GM23248 (cell line): ENCODE measurements at regions not wholly inside any gene's neighbourhood (a gene's known extent, or its start where the extent isn't known, plus 50 kb on each side); places are given as distances from the start of the nearest gene placed in this dataset.

Source experiments
- DNase-seq: peaks from one replicate; pipeline ENCODE4 v3.0.0-alpha.2; 2015
- H2AFZ ChIP-seq: fragments of 200-600 bp; sonication (generic); 2 replicates; pipeline ENCODE4 v1.6.1; 2016; ENCODE audit warnings: antibody characterized with exemption
- H3F3A ChIP-seq: fragments of 200-600 bp; sonication (generic); 2 replicates; pipeline ENCODE4 v1.6.1; 2016; ENCODE audit warnings: mild to moderate bottlenecking, antibody characterized with exemption, mixed run types; ENCODE audit not compliant: insufficient read depth
- H3K27ac ChIP-seq: fragments of 200-600 bp; sonication (generic); 2 replicates; pipeline ENCODE4 v1.5.1; 2016; ENCODE audit warnings: mild to moderate bottlenecking
- H3K27me3 ChIP-seq: fragments of 200-600 bp; sonication (generic); replicated peaks from 2 replicates; pipeline ENCODE4 v1.6.1; 2016; ENCODE audit warnings: mild to moderate bottlenecking; ENCODE audit not compliant: insufficient read depth
- H3K36me3 ChIP-seq: fragments of 200-600 bp; sonication (generic); 2 replicates; pipeline ENCODE4 v1.6.1; 2016; ENCODE audit warnings: low read depth, mild to moderate bottlenecking
- H3K4me1 ChIP-seq: fragments of 200-600 bp; sonication (generic); 2 replicates; pipeline ENCODE4 v1.6.1; 2016; ENCODE audit warnings: mild to moderate bottlenecking; ENCODE audit not compliant: insufficient read depth
- H3K4me2 ChIP-seq: fragments of 200-600 bp; sonication (generic); one replicate; pipeline ENCODE4 v1.6.1; 2016; ENCODE audit warnings: mild to moderate bottlenecking; ENCODE audit not compliant: unreplicated experiment
- H3K4me3 ChIP-seq: fragments of 200-600 bp; sonication (generic); 2 replicates; pipeline ENCODE4 v1.5.1; 2016; ENCODE audit warnings: mild to moderate bottlenecking
- H3K79me2 ChIP-seq: fragments of 200-600 bp; sonication (generic); 2 replicates; pipeline ENCODE4 v1.6.1; 2016; ENCODE audit warnings: mild to moderate bottlenecking; ENCODE audit not compliant: insufficient read depth
- H3K9ac ChIP-seq: fragments of 200-600 bp; sonication (generic); 2 replicates; pipeline ENCODE4 v1.6.1; 2016; ENCODE audit warnings: mild to moderate bottlenecking
- H3K9me2 ChIP-seq: fragments of 200-600 bp; sonication (generic); 2 replicates; pipeline ENCODE4 v1.6.1; 2016; ENCODE audit warnings: mixed run types, mild to moderate bottlenecking, moderate library complexity; ENCODE audit not compliant: insufficient read depth
- H3K9me3 ChIP-seq: fragments of 200-600 bp; sonication (generic); one replicate; pipeline ENCODE4 v1.6.1; 2017; ENCODE audit warnings: low read depth
- H4K20me1 ChIP-seq: fragments of 200-600 bp; sonication (generic); 2 replicates; pipeline ENCODE4 v1.6.0; 2016; ENCODE audit not compliant: insufficient read depth
- EZH2 ChIP-seq: fragments of 200-600 bp; sonication (generic); IDR thresholded peaks from 2 replicates; pipeline ENCODE4 v1.6.1; 2018; ENCODE audit warnings: antibody characterized with exemption, mild to moderate bottlenecking; ENCODE audit not compliant: insufficient read depth, poor library complexity, severe bottlenecking
- EZH2phosphoT487 ChIP-seq: fragments of 200-600 bp; sonication (generic); IDR thresholded peaks from 2 replicates; pipeline ENCODE4 v1.6.1; 2018; ENCODE audit warnings: antibody characterized with exemption, moderate library complexity, mild to moderate bottlenecking, low read depth; ENCODE audit not compliant: insufficient read depth
- WGBS, 2 experiments: methylation state at CpG; one replicate each; pipeline ENCODE4 v1.1.6; 2015 to 2017; ENCODE audit warnings: low lambda C conversion rate in 2 of 2, low coverage in 1 of 2; ENCODE audit errors: missing lambda C conversion rate in 2 of 2; 5-methylcytosine and 5-hydroxymethylcytosine counted together
- in situ Hi-C: fragments of 300-500 bp; cut with MboI; formaldehyde crosslinking; loops from 2 replicates; pipeline ENCODE4 v1.15.0; 2020

DNA sequence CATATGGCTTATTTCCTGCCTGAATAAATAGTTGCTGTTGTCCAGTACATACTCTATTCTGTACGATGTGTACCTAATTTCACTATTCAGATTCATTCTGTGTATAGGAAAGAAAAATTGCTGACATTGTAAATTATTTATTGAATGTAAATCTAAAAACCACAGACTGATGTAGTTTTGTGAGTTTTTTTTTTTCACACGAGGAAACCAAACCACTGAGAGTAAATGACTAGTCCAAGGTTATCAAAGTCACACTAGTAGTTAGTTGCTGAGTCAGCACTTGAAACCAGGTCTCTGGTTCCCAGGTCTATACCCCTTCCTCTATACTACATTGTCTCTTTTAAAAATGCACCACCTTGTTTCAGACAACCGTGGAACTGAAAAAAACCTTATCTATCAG is 298.3 kb upstream of the DIAPH2 start:
- Histone ChIP-seq H2AFZ (no peak overlapping the region), H3K9me3 (no peaks in the 10 kb centered on the region), H3K4me3 (no peak overlapping the region), H4K20me1 (no peaks in the 10 kb centered on the region), H3K27ac (no peak overlapping the region), H3K9me2 (no peaks in the 10 kb centered on the region), H3F3A (no peaks in the 10 kb centered on the region), H3K4me1 (no peaks in the 10 kb centered on the region), H3K27me3 (no peaks in the 10 kb centered on the region), H3K9ac (no peak overlapping the region), H3K4me2 (no peak overlapping the region), H3K79me2 (no peaks in the 10 kb centered on the region), H3K36me3 (no peaks in the 10 kb centered on the region)
- WGBS, 2 experiments = 54 to 83% methylated on average over 3 of the region's 3 CpGs
- in situ Hi-C loops = no loop called here
- DNase-seq = no peak
- TF ChIP-seq EZH2phosphoT487 (no peak), EZH2 (no peak)

DNA sequence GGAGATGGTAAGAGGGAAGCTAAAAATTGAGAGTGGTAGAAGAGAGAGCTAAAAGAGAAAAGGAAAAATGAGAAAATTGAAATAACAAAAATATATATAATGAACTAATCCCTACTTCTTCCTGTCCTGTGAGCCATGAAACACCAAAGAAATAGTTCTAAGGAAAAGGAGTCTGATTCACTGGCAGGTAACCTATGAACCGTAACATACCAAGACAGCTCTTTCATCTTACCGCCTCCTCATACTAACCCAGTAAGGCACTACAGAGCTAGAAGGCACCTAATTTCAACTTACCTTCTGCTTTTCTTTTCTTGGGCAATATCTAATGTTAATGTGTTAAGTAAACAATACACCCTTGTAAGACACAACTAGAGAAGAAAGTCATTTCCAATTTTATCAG is 297.7 kb upstream of the DIAPH2 start:
- WGBS, 2 experiments = 100% methylated on average over 2 of the region's 2 CpGs
- Histone ChIP-seq H3K9me2 (no peaks in the 10 kb centered on the region), H3F3A (no peaks in the 10 kb centered on the region), H4K20me1 (no peaks in the 10 kb centered on the region), H3K36me3 (no peaks in the 10 kb centered on the region), H2AFZ (no peak overlapping the region), H3K9ac (no peak overlapping the region), H3K4me1 (no peaks in the 10 kb centered on the region), H3K27me3 (no peaks in the 10 kb centered on the region), H3K9me3 (no peaks in the 10 kb centered on the region), H3K4me2 (no peak overlapping the region), H3K4me3 (no peak overlapping the region), H3K79me2 (no peaks in the 10 kb centered on the region), H3K27ac (no peak overlapping the region)
- no peak for DNase-seq
- in situ Hi-C loops = no loop called here
- TF ChIP-seq EZH2phosphoT487 (no peak), EZH2 (no peak)

DNA sequence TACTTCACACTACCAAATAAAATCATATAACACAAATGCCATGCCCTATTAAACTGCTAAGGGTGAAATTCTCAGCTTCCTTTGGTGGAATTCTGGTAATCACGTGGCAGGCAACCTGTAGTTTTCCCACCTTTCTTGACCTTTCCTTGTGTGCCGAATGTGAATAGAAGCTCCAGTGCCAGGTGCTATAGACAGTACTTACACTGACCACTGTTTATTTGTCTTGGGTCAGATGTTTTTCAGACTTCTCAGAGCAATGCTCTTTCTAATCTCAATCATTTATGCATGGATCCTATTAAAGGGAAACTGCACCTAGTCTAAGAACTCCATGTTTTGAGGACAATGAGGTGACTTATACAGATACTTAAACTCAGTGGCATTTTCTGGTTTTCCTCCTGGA is 296.8 kb upstream of the DIAPH2 start:
- H2AFZ ChIP-seq = no peak overlapping the region
- no peaks in the 10 kb centered on the region for H3K9me3 ChIP-seq
- no peaks in the 10 kb centered on the region for H3K36me3 ChIP-seq
- H3K9ac ChIP-seq = no peak overlapping the region
- H4K20me1 ChIP-seq = no peaks in the 10 kb centered on the region
- no peaks in the 10 kb centered on the region for H3K4me1 ChIP-seq
- no peak overlapping the region for H3K27ac ChIP-seq
- 93 to 94% methylated on average over 2 of the region's 2 CpGs for WGBS, 2 experiments
- H3K4me3 ChIP-seq = no peak overlapping the region
- no peak for DNase-seq
- H3K4me2 ChIP-seq = no peak overlapping the region
- H3K79me2 ChIP-seq = no peaks in the 10 kb centered on the region
- in situ Hi-C loops = no loop called here
- no peak for TF ChIP-seq EZH2phosphoT487
- TF ChIP-seq EZH2 = no peak
- no peaks in the 10 kb centered on the region for H3F3A ChIP-seq
- H3K27me3 ChIP-seq = no peaks in the 10 kb centered on the region
- no peaks in the 10 kb centered on the region for H3K9me2 ChIP-seq

GRCh38 chrX:96389281-96390047 is 295.2 kb upstream of the DIAPH2 start:
- no peak overlapping the region for H3K4me2 ChIP-seq
- in situ Hi-C loops = no loop called here
- H3K9me3 ChIP-seq = no peaks in the 10 kb centered on the region
- no peaks in the 10 kb centered on the region for H3F3A ChIP-seq
- H3K4me3 ChIP-seq = no peak overlapping the region
- 65 to 76% methylated on average over 5 of the region's 5 CpGs for WGBS, 2 experiments
- no peak for TF ChIP-seq EZH2phosphoT487
- no peak for TF ChIP-seq EZH2
- no peak overlapping the region for H3K27ac ChIP-seq
- H3K9me2 ChIP-seq = no peaks in the 10 kb centered on the region
- H3K79me2 ChIP-seq = no peaks in the 10 kb centered on the region
- DNase-seq = no peak
- H3K36me3 ChIP-seq = no peaks in the 10 kb centered on the region
- no peaks in the 10 kb centered on the region for H3K4me1 ChIP-seq
- H2AFZ ChIP-seq = no peak overlapping the region
- H4K20me1 ChIP-seq = no peaks in the 10 kb centered on the region
- H3K27me3 ChIP-seq = no peaks in the 10 kb centered on the region
- H3K9ac ChIP-seq = no peak overlapping the region
